ENCODE measurements at regions not wholly inside any gene's neighbourhood (a gene's known extent, or its start where the extent isn't known, plus 50 kb on each side); places are given as distances from the start of the nearest gene placed in this dataset.
"Not testable (repeated sequence)": the region's sequence is repeated elsewhere in the genome, so short reads cannot be mapped to it uniquely, and the experiment has no call there.

DNA sequence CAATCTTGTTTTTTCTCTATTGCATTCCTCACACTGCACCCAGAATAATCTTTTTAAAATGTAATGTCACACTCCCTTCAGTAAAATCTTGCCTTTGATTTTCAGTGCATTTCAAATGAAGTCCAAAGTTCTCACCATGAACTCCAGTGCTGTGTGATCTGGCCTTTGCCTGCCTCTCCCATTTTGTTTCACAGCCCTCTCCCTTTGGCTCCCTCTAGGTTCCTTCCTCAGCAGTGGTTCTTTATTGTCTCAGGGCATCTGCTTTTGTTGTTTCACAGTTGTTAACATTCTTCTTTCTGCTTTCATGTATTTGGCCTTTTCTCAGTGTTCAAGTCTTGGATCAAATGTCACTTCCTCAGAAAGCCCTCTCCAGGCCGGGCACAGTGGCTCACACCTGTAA is 84.5 kb upstream of the AMN1 start:
- POLR2A ChIA-PET: no interaction called here
- H3K4me3 Mint-ChIP-seq: no peak overlapping the region

GRCh38 chr12:31807773-31808097 is 78.9 kb upstream of the AMN1 start:
- ATAC-seq (no peak), DNase-seq (no peak)
- POLR2A ChIA-PET: interaction anchor here (1.1 to 1.4 kb wide), 2 partner anchors 78 to 152 kb away, joined by 5 to 6 read pairs; partner anchors contain the start of genes AMN1 and RESF1
- Mint-ChIP-seq H3K9me3 (ENCODE audit: insufficient read depth) (no peaks in the 10 kb centered on the region), H3K4me1 (ENCODE audit: low read depth) (peaks cover 46% of the 10 kb centered on the region), H3K4me3 (no peak overlapping the region), H3K27me3 (ENCODE audit: low read depth) (no peaks in the 10 kb centered on the region), H3K36me3 (ENCODE audit: low read depth) (peaks cover 31% of the 10 kb centered on the region), H3K27ac (peak overlapping the region; percentile 93)
- CTCF ChIA-PET: interaction anchor here (1.4 kb wide), 1 partner anchor 154 kb away, joined by 4 read pairs; no protein-coding TSS in a partner anchor

More for the DNA sequence above, 84.5 kb upstream of the AMN1 start:
- Mint-ChIP-seq H3K9me3 (ENCODE audit: insufficient read depth) (no peaks in the 10 kb centered on the region), H3K4me1 (ENCODE audit: low read depth) (peaks cover 9% of the 10 kb centered on the region), H3K36me3 (ENCODE audit: low read depth) (no peaks in the 10 kb centered on the region), H3K27ac (peak overlapping the region; percentile 13), H3K27me3 (ENCODE audit: low read depth) (no peaks in the 10 kb centered on the region)
- DNase-seq (no peak), ATAC-seq (no peak)
- CTCF ChIA-PET: interaction anchor here (1.3 kb wide), 1 partner anchor 23 kb away, joined by 3 read pairs; no protein-coding TSS in a partner anchor

DNA sequence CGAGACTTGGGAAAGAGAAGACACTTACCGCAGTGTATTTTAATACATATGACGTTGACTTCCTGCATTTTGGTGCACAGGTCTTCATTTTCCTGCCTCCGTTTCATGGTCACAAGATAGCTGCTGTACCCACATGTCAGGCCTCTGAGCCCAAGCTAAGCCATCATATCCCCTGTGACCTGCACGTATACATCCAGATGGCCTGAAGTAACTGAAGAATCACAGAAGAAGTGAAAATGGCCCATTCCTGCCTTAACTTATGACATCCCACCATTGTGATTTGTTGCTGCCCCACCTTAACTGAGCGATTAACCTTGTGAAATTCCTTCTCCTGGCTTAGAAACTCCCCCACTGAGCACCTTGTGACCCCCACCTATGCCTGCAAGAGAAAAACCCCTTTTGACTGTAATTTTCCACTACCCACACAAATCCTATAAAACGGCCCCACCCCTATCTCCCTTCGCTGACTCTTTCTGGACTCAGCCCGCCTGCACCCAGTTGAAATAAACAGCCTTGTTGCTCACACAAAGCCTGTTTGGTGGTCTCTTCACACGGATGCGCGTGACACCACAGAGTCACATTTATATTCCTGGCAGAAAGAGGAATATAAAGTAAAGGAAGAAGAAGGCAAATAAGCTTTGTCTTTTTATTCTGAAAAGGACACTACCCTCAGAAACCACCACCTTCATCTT is 78.4 kb upstream of the AMN1 start:
- ChIA-PET POLR2A (interaction anchor here (1.1 to 1.4 kb wide), 2 partner anchors 78 to 152 kb away, joined by 5 to 6 read pairs; partner anchors contain the start of genes AMN1 and RESF1), CTCF (interaction anchor here (1.4 kb wide), 1 partner anchor 154 kb away, joined by 4 read pairs; no protein-coding TSS in a partner anchor)
- Mint-ChIP-seq H3K4me3 (peak overlapping the region; percentile 44), H3K36me3 (ENCODE audit: low read depth) (peaks cover 31% of the 10 kb centered on the region), H3K27ac (peak overlapping the region; percentile 93), H3K4me1 (ENCODE audit: low read depth) (peaks cover 47% of the 10 kb centered on the region)
- peak; percentile 34 for DNase-seq
- ATAC-seq: peak; percentile 54
- not testable (repeated sequence) for H3K27me3 Mint-ChIP-seq (ENCODE audit: low read depth); H3K9me3 Mint-ChIP-seq (ENCODE audit: insufficient read depth)

DNA sequence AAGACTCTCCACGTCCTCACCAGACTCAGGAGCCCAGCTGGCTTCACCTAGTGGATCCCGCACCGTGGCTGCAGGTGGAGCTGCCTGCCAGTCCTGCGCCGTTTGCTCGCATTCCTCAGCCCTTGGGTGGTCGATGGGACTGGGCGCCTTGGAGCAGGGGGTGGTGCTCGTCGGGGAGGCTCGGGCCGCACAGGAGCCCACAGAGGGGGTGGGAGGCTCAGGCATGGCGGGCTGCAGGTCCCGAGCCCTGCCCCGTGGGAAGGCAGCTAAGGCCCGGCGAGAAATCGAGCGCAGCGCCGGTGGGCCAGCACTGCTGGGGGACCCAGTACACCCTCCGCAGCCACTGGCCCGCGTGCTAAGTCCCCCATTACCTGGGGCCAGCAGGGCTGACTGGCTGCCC is 76.9 kb upstream of the AMN1 start:
- H3K27ac Mint-ChIP-seq: peak overlapping the region; percentile 55
- CTCF ChIA-PET, POLR2A ChIA-PET: not testable (repeated sequence)

DNA sequence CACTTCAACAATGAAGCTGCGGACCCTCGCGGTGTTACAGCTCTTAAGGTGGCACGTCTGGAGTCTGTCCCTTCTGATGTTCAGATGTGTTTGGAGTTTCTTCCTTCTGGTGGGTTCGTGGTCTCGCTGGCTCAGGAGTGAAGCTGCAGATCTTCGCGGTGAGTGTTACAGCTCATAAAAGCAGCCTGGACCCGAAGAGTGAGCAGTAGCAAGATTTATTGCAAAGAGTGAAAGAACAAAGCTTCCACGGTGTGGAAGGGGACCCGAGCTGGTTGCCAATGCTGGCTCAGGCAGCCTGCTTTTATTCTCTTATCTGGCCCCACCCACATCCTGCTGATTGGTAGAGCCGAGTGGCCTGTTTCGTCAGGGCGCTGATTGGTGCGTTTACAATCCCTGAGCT is 75.9 kb upstream of the AMN1 start:
- POLR2A ChIA-PET: interaction anchor here (1.0 kb wide), 1 partner anchor 155 kb away, joined by 3 read pairs; no protein-coding TSS in a partner anchor

More for the DNA sequence above, 76.9 kb upstream of the AMN1 start:
- H3K4me1 Mint-ChIP-seq (ENCODE audit: low read depth): peaks cover 48% of the 10 kb centered on the region
- H3K27me3 Mint-ChIP-seq (ENCODE audit: low read depth); DNase-seq; H3K4me3 Mint-ChIP-seq; H3K9me3 Mint-ChIP-seq (ENCODE audit: insufficient read depth); ATAC-seq: not testable (repeated sequence)
- H3K36me3 Mint-ChIP-seq (ENCODE audit: low read depth): peaks cover 35% of the 10 kb centered on the region

GRCh38 chr12:31804185-31804504 is 75.3 kb upstream of the AMN1 start:
- Mint-ChIP-seq H3K4me1 (ENCODE audit: low read depth) (peaks cover 48% of the 10 kb centered on the region), H3K27ac (peak overlapping the region; percentile 74), H3K9me3 (ENCODE audit: insufficient read depth) (peaks cover 4% of the 10 kb centered on the region), H3K4me3 (peak overlapping the region; percentile 56), H3K27me3 (ENCODE audit: low read depth) (no peaks in the 10 kb centered on the region), H3K36me3 (ENCODE audit: low read depth) (peaks cover 35% of the 10 kb centered on the region)
- ATAC-seq: peak; percentile 54
- ChIA-PET POLR2A (interaction anchor here (1.0 kb wide), 1 partner anchor 156 kb away, joined by 3 read pairs; no protein-coding TSS in a partner anchor), CTCF (interaction anchor here (1.4 kb wide), 1 partner anchor 75 kb away, joined by 3 read pairs; the partner anchor contains the start of gene AMN1)
- no peak for DNase-seq

More for the DNA sequence above, 75.9 kb upstream of the AMN1 start:
- H3K27ac Mint-ChIP-seq: peak overlapping the region; percentile 74
- H3K4me3 Mint-ChIP-seq: peak overlapping the region; percentile 56
- H3K27me3 Mint-ChIP-seq (ENCODE audit: low read depth); H3K9me3 Mint-ChIP-seq (ENCODE audit: insufficient read depth); ATAC-seq; DNase-seq: not testable (repeated sequence)
- peaks cover 48% of the 10 kb centered on the region for H3K4me1 Mint-ChIP-seq (ENCODE audit: low read depth)
- H3K36me3 Mint-ChIP-seq (ENCODE audit: low read depth): peaks cover 35% of the 10 kb centered on the region
- CTCF ChIA-PET: interaction anchor here (1.4 kb wide), 1 partner anchor 76 kb away, joined by 3 read pairs; the partner anchor contains the start of gene AMN1

GRCh38 chr12:31803306-31804184 is 74.7 kb upstream of the AMN1 start:
- DNase-seq: no peak
- ATAC-seq: no peak
- Mint-ChIP-seq H3K9me3 (ENCODE audit: insufficient read depth) (peaks cover 4% of the 10 kb centered on the region), H3K4me3 (peak overlapping the region; percentile 9), H3K4me1 (ENCODE audit: low read depth) (peaks cover 48% of the 10 kb centered on the region), H3K27me3 (ENCODE audit: low read depth) (no peaks in the 10 kb centered on the region), H3K36me3 (ENCODE audit: low read depth) (peaks cover 35% of the 10 kb centered on the region), H3K27ac (peak overlapping the region; percentile 54)
- CTCF ChIA-PET: interaction anchor here (1.4 kb wide), 1 partner anchor 74 kb away, joined by 3 read pairs; the partner anchor contains the start of gene AMN1
- POLR2A ChIA-PET: no interaction called here

- H3K9me3 Mint-ChIP-seq (ENCODE audit: insufficient read depth): peaks cover 4% of the 10 kb centered on the region
- H3K27me3 Mint-ChIP-seq (ENCODE audit: low read depth): no peaks in the 10 kb centered on the region
- H3K4me3 Mint-ChIP-seq: no peak overlapping the region
- DNase-seq (no peak), ATAC-seq (no peak)
- ChIA-PET POLR2A (no interaction called here), CTCF (interaction anchor here (1.0 to 1.1 kb wide), 2 partner anchors 11 to 13 kb away, joined by 3 to 4 read pairs; no protein-coding TSS in a partner anchor)
- peaks cover 30% of the 10 kb centered on the region for H3K36me3 Mint-ChIP-seq (ENCODE audit: low read depth)
- peaks cover 45% of the 10 kb centered on the region for H3K4me1 Mint-ChIP-seq (ENCODE audit: low read depth)
- H3K27ac Mint-ChIP-seq: peak overlapping the region; percentile 46
Observed at GRCh38 chr12:31801872-31802271, 73.1 kb upstream of the AMN1 start.

GRCh38 chr12:31797230-31797872 is 68.5 kb upstream of the AMN1 start:
- DNase-seq (no peak), ATAC-seq (peak; percentile 33)
- H3K9me3 Mint-ChIP-seq (ENCODE audit: insufficient read depth): peaks cover 13% of the 10 kb centered on the region
- H3K27ac Mint-ChIP-seq: peak overlapping the region; percentile 73
- POLR2A ChIA-PET: no interaction called here
- peaks cover 13% of the 10 kb centered on the region for H3K36me3 Mint-ChIP-seq (ENCODE audit: low read depth)
- CTCF ChIA-PET: interaction anchor here (0.9 kb wide), 1 partner anchor 93 kb away, joined by 3 read pairs; no protein-coding TSS in a partner anchor
- no peak overlapping the region for H3K4me3 Mint-ChIP-seq
- H3K4me1 Mint-ChIP-seq (ENCODE audit: low read depth): peaks cover 22% of the 10 kb centered on the region
- no peaks in the 10 kb centered on the region for H3K27me3 Mint-ChIP-seq (ENCODE audit: low read depth)

GRCh38 chr12:31796270-31796951 is 67.6 kb upstream of the AMN1 start:
- peak overlapping the region; percentile 60 for H3K27ac Mint-ChIP-seq
- POLR2A ChIA-PET: no interaction called here
- ATAC-seq: no peak

GRCh38 chr12:31794745-31795144 is 65.9 kb upstream of the AMN1 start:
- H3K27me3 Mint-ChIP-seq (ENCODE audit: low read depth): no peaks in the 10 kb centered on the region
- ATAC-seq: no peak
- CTCF ChIA-PET: no interaction called here
- H3K4me3 Mint-ChIP-seq: no peak overlapping the region
- DNase-seq: no peak
- peaks cover 19% of the 10 kb centered on the region for H3K9me3 Mint-ChIP-seq (ENCODE audit: insufficient read depth)
- peaks cover 35% of the 10 kb centered on the region for H3K4me1 Mint-ChIP-seq (ENCODE audit: low read depth)
- POLR2A ChIA-PET: no interaction called here
- peaks cover 12% of the 10 kb centered on the region for H3K36me3 Mint-ChIP-seq (ENCODE audit: low read depth)
- no peak overlapping the region for H3K27ac Mint-ChIP-seq

More at GRCh38 chr12:31796270-31796951, 67.6 kb upstream of the AMN1 start:
- Mint-ChIP-seq H3K4me3 (no peak overlapping the region), H3K27me3 (ENCODE audit: low read depth) (no peaks in the 10 kb centered on the region), H3K4me1 (ENCODE audit: low read depth) (peaks cover 20% of the 10 kb centered on the region), H3K36me3 (ENCODE audit: low read depth) (peaks cover 9% of the 10 kb centered on the region), H3K9me3 (ENCODE audit: insufficient read depth) (peaks cover 12% of the 10 kb centered on the region)
- CTCF ChIA-PET: no interaction called here
- no peak for DNase-seq
